Muscle of back (tissue), 3 donors: ENCODE measurements at regions not wholly inside any gene's neighbourhood (a gene's known extent, or its start where the extent isn't known, plus 50 kb on each side); places are given as distances from the start of the nearest gene placed in this dataset.

ENCODE experiments used
- DNase-seq, 3 donors: peaks; one replicate each; pipeline versions ENCODE4 v3.0.0 to v3.0.0-alpha.2; 2013

GRCh38 chr5:61263561-61264272 is 68.3 kb upstream of the ZSWIM6 start:
- no peak for DNase-seq

- no peak for DNase-seq
Observed at GRCh38 chr5:61264273-61264661, 67.8 kb upstream of the ZSWIM6 start.

GRCh38 chr5:61267116-61267515 is 64.9 kb upstream of the ZSWIM6 start:
- no peak for DNase-seq

GRCh38 chr5:61268871-61269270 is 63.2 kb upstream of the ZSWIM6 start:
- no peak for DNase-seq

GRCh38 chr5:61270510-61271165 is 61.4 kb upstream of the ZSWIM6 start:
- no peak for DNase-seq

- no peak for DNase-seq
Observed at GRCh38 chr5:61272688-61273087, 59.4 kb upstream of the ZSWIM6 start.

- no peak for DNase-seq
Observed at GRCh38 chr5:61273279-61273975, 58.6 kb upstream of the ZSWIM6 start.

- DNase-seq: no peak
Observed at GRCh38 chr5:61274511-61274911, 57.5 kb upstream of the ZSWIM6 start.

GRCh38 chr5:61275841-61276240 is 56.2 kb upstream of the ZSWIM6 start:
- peak; percentile 17 to 53 (median 51) for DNase-seq

- peak in 2 of 3 donors; percentile 19 to 31 for DNase-seq
Observed at GRCh38 chr5:61277190-61277589, 54.9 kb upstream of the ZSWIM6 start.

GRCh38 chr5:61277781-61278180 is 54.3 kb upstream of the ZSWIM6 start:
- DNase-seq: no peak

GRCh38 chr5:61279725-61280124 is 52.3 kb upstream of the ZSWIM6 start:
- DNase-seq: no peak

GRCh38 chr5:61280205-61280604 is 51.9 kb upstream of the ZSWIM6 start:
- peak in 1 of 3 donors; percentile 78 for DNase-seq

GRCh38 chr5:61280761-61281427 is 51.2 kb upstream of the ZSWIM6 start:
- DNase-seq: no peak

GRCh38 chr5:61281686-61282085 is 50.4 kb upstream of the ZSWIM6 start:
- DNase-seq: no peak
